Esophagus muscularis mucosa (tissue), 4 donors: ENCODE measurements at regions not wholly inside any gene's neighbourhood (a gene's known extent, or its start where the extent isn't known, plus 50 kb on each side); places are given as distances from the start of the nearest gene placed in this dataset.

Experiments used
- EP300 ChIP-seq: sonication (generic); formaldehyde crosslinking; IDR thresholded peaks from one replicate; pipeline ENCODE4 v1.6.1; 2017; ENCODE audit warnings: antibody characterized with exemption
- POLR2A ChIP-seq: fragments of 450-650 bp; IDR thresholded peaks from one replicate; pipeline ENCODE4 v1.6.1; 2017; ENCODE audit warnings: antibody characterized with exemption, moderate library complexity, mild to moderate bottlenecking, low read depth
- POLR2AphosphoS5 ChIP-seq, 2 donors: sonication (generic); formaldehyde crosslinking; IDR thresholded peaks; one replicate each; pipeline ENCODE4 v1.6.1; 2017; ENCODE audit warnings: antibody characterized with exemption in 2 of 2
- TF ChIP-seq, protein P1 (sequence below), 3 experiments: fragments of 200-600 bp in 2 of 3; fragments of 450-650 bp in 1 of 3; sonication (generic) in 2 of 3; IDR thresholded peaks; one replicate each; pipeline ENCODE4 v1.5.1; 2017 to 2019; ENCODE audit warnings: antibody characterized with exemption in 3 of 3, mild to moderate bottlenecking in 2 of 3, moderate library complexity in 1 of 3

DNA sequence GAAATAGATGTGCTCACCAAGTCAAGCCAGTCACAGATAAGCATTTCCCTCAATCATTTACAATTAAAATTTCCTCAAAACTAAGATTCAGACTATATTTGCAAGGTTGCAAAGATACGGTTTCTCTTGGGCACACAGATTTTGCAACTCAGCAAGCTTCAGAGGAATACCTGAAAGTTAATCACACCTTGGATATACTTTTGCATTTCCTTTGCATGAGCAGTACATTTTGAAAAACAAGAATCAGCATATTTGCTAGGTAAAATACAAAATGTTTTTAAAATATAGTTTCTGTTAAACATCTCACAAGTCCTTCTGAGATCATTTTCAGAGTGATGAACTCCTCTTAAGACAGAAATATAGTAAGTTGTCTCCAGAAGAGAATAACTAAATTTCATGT lies 336.9 kb downstream of the DUSP6 start:
- TF ChIP-seq, protein P1, sequence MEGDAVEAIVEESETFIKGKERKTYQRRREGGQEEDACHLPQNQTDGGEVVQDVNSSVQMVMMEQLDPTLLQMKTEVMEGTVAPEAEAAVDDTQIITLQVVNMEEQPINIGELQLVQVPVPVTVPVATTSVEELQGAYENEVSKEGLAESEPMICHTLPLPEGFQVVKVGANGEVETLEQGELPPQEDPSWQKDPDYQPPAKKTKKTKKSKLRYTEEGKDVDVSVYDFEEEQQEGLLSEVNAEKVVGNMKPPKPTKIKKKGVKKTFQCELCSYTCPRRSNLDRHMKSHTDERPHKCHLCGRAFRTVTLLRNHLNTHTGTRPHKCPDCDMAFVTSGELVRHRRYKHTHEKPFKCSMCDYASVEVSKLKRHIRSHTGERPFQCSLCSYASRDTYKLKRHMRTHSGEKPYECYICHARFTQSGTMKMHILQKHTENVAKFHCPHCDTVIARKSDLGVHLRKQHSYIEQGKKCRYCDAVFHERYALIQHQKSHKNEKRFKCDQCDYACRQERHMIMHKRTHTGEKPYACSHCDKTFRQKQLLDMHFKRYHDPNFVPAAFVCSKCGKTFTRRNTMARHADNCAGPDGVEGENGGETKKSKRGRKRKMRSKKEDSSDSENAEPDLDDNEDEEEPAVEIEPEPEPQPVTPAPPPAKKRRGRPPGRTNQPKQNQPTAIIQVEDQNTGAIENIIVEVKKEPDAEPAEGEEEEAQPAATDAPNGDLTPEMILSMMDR (IDR thresholded peaks at IDR 0.05), result no peak
- TF ChIP-seq POLR2A (no peak), EP300 (no peak), POLR2AphosphoS5 (IDR thresholded peaks at IDR 0.05) (no peak)
